HL-60 (cell line): ENCODE measurements at regions not wholly inside any gene's neighbourhood (a gene's known extent, or its start where the extent isn't known, plus 50 kb on each side); places are given as distances from the start of the nearest gene placed in this dataset.

Source experiments
- DNase-seq, 2 experiments: peaks; one replicate each; pipeline ENCODE4 v3.0.0-alpha.2; 2010 to 2020; ENCODE audit warnings: low read depth in 1 of 2, low spot score in 1 of 2
- H3K27ac ChIP-seq: fragments of 250-450 bp; sonication (Bioruptor Pico); replicated peaks from 2 replicates; pipeline ENCODE4 v1.5.1; 2020; ENCODE audit warnings: mild to moderate bottlenecking, moderate library complexity
- H3K27me3 ChIP-seq: fragments of 250-450 bp; sonication (Bioruptor Pico); 2 replicates; pipeline ENCODE4 v1.5.1; 2021; ENCODE audit warnings: mild to moderate bottlenecking, moderate library complexity; ENCODE audit not compliant: insufficient read depth, poor library complexity, severe bottlenecking
- H3K4me3 ChIP-seq: replicated peaks from 2 replicates; pipeline ENCODE4 v1.5.1; 2011; ENCODE audit warnings: mild to moderate bottlenecking, control low read depth, low read length; ENCODE audit not compliant: insufficient read depth
- CTCF ChIP-seq: IDR thresholded peaks from one replicate; pipeline ENCODE4 v1.5.1; 2011; ENCODE audit warnings: low read length, control low read depth, inconsistent platforms; ENCODE audit not compliant: insufficient read depth
- GABPA ChIP-seq: IDR thresholded peaks from 2 replicates; pipeline ENCODE4 v1.6.1; 2012; ENCODE audit warnings: low read depth
- POLR2AphosphoS5 ChIP-seq: IDR thresholded peaks from 2 replicates; pipeline ENCODE4 v1.6.1; 2012; ENCODE audit warnings: low read depth
- REST ChIP-seq: IDR thresholded peaks from 2 replicates; pipeline ENCODE4 v1.6.1; 2012; ENCODE audit warnings: low read depth; ENCODE audit not compliant: insufficient replicate concordance
- SPI1 ChIP-seq: IDR thresholded peaks from 2 replicates; pipeline ENCODE4 v1.6.1; 2012; ENCODE audit warnings: low read depth, mild to moderate bottlenecking, borderline replicate concordance

DNA sequence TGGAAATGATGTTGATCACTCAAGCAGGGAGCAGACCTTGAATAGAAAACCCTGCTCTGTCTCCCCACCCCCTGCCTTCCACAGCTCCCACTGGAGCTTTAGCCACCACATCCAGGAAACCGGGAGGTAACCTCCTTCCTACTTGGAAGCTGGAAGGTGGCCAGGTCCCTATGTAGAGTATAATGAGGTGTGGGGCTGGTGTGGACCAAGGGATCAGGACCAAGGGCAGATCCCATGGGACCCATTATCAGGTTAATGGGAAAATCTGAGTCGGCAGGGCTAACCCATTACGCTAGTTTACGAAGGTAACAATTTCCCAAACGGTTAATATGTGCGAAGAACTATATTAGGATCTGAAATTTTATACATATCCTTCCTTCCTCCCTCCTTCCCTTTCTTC lies 321.9 kb downstream of the MIAT start:
- DNase-seq = no peak
- TF ChIP-seq CTCF (no peak), POLR2AphosphoS5 (no peak), REST (peak; percentile 46)
- H3K27ac ChIP-seq = no peak overlapping the region
- peaks cover 2% of the 10 kb centered on the region for H3K27me3 ChIP-seq
- no peak overlapping the region for H3K4me3 ChIP-seq

GRCh38 chr22:26981111-26981510 lies 323.7 kb downstream of the MIAT start:
- Histone ChIP-seq H3K27me3 (peaks cover 2% of the 10 kb centered on the region), H3K27ac (no peak overlapping the region), H3K4me3 (no peak overlapping the region)
- TF ChIP-seq CTCF (no peak), REST (no peak), GABPA (no peak), SPI1 (no peak), POLR2AphosphoS5 (no peak)
- no peak for DNase-seq

DNA sequence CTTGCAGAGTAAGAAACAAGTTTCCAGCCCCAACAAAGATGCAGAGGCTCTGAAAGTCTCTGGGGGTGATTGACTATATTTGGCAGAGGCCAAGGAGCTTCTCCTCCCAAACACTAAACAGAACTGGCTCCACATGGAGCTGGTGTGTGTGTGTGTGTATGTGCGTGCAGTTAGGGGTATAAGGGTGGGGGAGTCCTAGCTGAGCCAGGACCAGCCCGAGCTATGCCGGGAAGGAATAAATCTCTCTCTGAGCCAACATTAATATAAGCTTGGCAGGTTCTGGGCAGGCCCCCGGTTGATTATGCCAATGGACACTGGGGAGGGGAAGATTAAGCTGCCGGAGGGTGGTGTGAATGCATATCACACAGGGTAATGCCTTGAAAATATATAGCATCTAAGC lies 324.2 kb downstream of the MIAT start:
- TF ChIP-seq REST = no peak
- no peak for TF ChIP-seq SPI1
- no peak for TF ChIP-seq GABPA
- no peak for TF ChIP-seq POLR2AphosphoS5
- TF ChIP-seq CTCF = no peak
- peaks cover 2% of the 10 kb centered on the region for H3K27me3 ChIP-seq
- no peak overlapping the region for H3K4me3 ChIP-seq

More for the DNA sequence above, 324.2 kb downstream of the MIAT start:
- no peak overlapping the region for H3K27ac ChIP-seq
- no peak for DNase-seq
